ENCODE measurements at regions not wholly inside any gene's neighbourhood (a gene's known extent, or its start where the extent isn't known, plus 50 kb on each side); places are given as distances from the start of the nearest gene placed in this dataset.

DNA sequence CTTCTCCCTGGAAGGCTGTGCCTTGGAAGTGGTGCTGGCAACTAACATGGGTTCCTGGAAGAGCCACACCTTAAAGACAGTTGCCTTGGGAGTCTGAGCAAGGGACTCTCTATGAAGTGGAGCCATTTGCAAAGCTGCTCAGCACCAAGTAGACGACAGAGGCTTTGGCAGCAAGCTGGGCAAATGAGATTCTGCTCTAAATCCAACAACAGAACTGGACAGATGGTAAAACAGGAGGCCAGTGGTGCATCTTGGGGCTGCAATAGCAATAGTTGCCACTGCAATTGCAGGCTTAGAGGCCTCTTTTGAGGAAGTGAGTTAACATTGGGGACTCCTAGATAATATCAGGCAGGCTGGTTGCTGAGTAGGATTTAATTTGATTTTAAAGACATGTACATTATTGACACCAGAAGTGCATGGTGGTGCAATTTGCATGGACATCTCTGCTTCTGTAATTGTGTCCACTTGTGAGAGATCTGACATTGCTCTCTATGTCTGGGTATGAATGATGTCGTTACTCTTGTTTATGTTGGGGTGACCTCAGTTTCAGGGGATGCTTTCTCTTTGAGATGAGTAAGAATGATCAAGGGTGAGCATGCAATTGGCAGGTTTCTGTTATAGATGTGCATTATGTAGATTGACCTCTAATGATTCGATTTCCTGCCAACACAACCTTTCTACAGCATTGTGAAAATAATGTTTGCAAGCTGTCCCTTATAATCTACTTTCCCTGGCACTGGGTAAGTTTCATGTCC, 568.3 kb upstream of the MEX3C start:
- TF ChIP-seq L3MBTL2 (conservative IDR thresholded peaks at IDR 0.05) (no peak), FOXK2 (IDR thresholded peaks at IDR 0.05) (no peak), BHLHE40 (IDR thresholded peaks at IDR 0.05; ENCODE audit: borderline replicate concordance) (no peak), ARNT (IDR thresholded peaks at IDR 0.05) (no peak), FOXM1 (IDR thresholded peaks at IDR 0.05; ENCODE audit: borderline replicate concordance) (no peak), TARDBP (IDR thresholded peaks at IDR 0.05) (no peak), ZNF384 (IDR thresholded peaks at IDR 0.05) (no peak), SUZ12 (IDR thresholded peaks at IDR 0.05) (no peak), LEF1 (IDR thresholded peaks at IDR 0.05; ENCODE audit: borderline replicate concordance) (no peak), HDGF (IDR thresholded peaks at IDR 0.05; ENCODE audit: borderline replicate concordance) (no peak), CTBP1 (IDR thresholded peaks at IDR 0.05; ENCODE audit: borderline replicate concordance) (no peak), NFRKB (IDR thresholded peaks at IDR 0.05) (no peak), SP1 (IDR thresholded peaks at IDR 0.05) (no peak), FOXA1 (IDR thresholded peaks at IDR 0.05) (no peak), PKNOX1 (IDR thresholded peaks at IDR 0.05) (no peak), ELF4 (IDR thresholded peaks at IDR 0.05) (no peak)
- DNase-seq (ENCODE audit: extremely low spot score): no peak
- ChIA-PET CTCF (no interaction called here), POLR2A (no interaction called here)

GRCh38 chr18:51767293-51767692, 569.8 kb upstream of the MEX3C start:
- no peak for TF ChIP-seq CTBP1 (IDR thresholded peaks at IDR 0.05; ENCODE audit: borderline replicate concordance)
- TF ChIP-seq ARNT (IDR thresholded peaks at IDR 0.05): no peak
- no peak for TF ChIP-seq SUZ12 (IDR thresholded peaks at IDR 0.05)
- no peak for TF ChIP-seq FOXA1 (IDR thresholded peaks at IDR 0.05)
- TF ChIP-seq L3MBTL2 (conservative IDR thresholded peaks at IDR 0.05): no peak
- TF ChIP-seq LEF1 (IDR thresholded peaks at IDR 0.05; ENCODE audit: borderline replicate concordance): no peak
- ChIA-PET CTCF (no interaction called here), POLR2A (no interaction called here)
- no peak for DNase-seq (ENCODE audit: extremely low spot score)

DNA sequence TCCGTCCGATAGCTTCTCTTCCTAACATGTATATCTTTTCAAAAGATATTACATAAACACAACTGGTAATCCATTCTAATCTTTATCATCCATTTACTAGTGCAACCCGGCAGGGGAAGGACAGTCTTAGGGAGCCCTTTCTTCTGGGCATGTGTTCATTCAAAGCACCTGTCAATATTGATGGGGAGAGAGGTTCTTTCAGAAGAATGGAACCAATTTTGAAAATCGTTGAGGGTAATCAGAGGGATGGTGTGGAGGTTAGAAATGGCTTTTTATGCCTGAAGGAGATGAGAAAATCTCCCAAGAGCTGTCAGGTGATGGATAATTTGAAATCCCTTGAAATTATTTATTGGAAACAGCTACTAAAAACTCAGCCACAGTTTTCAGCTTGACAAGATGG, 561.9 kb upstream of the DCC start:
- POLR2A ChIA-PET: no interaction called here
- DNase-seq (ENCODE audit: extremely low spot score): no peak
- CTCF ChIA-PET: no interaction called here
- no peak for TF ChIP-seq PKNOX1 (IDR thresholded peaks at IDR 0.05)
- TF ChIP-seq NFRKB (IDR thresholded peaks at IDR 0.05): no peak
- no peak for TF ChIP-seq CTBP1 (IDR thresholded peaks at IDR 0.05; ENCODE audit: borderline replicate concordance)
- no peak for TF ChIP-seq FOXM1 (IDR thresholded peaks at IDR 0.05; ENCODE audit: borderline replicate concordance)
- TF ChIP-seq TARDBP (IDR thresholded peaks at IDR 0.05): no peak
- TF ChIP-seq BHLHE40 (IDR thresholded peaks at IDR 0.05; ENCODE audit: borderline replicate concordance): no peak
- no peak for TF ChIP-seq SUZ12 (IDR thresholded peaks at IDR 0.05)
- no peak for TF ChIP-seq LEF1 (IDR thresholded peaks at IDR 0.05; ENCODE audit: borderline replicate concordance)

DNA sequence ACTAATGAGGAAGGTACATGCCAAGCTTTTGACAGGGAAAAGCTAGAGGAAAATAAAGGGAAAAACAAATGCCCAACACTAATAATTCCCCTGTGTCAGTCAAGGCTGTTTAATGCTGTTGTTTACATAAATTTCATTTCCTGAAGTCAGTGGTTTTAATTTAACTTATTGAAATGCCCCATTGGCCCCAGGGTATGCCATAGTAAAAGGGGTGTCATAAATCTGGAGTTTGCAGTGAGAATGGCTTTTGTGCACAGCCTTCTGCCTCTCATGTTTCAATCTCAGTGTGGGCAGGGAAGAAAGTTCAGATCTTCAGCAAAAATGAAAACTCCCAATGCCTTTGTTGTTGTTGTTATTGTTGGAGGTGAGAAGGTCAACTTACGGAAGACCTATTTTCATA, 550.1 kb upstream of the DCC start:
- TF ChIP-seq BHLHE40 (IDR thresholded peaks at IDR 0.05; ENCODE audit: borderline replicate concordance) (no peak), LEF1 (IDR thresholded peaks at IDR 0.05; ENCODE audit: borderline replicate concordance) (no peak), SUZ12 (IDR thresholded peaks at IDR 0.05) (no peak), ELF4 (IDR thresholded peaks at IDR 0.05) (no peak), FOXA1 (IDR thresholded peaks at IDR 0.05) (no peak), L3MBTL2 (conservative IDR thresholded peaks at IDR 0.05) (no peak)
- ChIA-PET CTCF (no interaction called here), POLR2A (no interaction called here)
- DNase-seq (ENCODE audit: extremely low spot score): no peak

DNA sequence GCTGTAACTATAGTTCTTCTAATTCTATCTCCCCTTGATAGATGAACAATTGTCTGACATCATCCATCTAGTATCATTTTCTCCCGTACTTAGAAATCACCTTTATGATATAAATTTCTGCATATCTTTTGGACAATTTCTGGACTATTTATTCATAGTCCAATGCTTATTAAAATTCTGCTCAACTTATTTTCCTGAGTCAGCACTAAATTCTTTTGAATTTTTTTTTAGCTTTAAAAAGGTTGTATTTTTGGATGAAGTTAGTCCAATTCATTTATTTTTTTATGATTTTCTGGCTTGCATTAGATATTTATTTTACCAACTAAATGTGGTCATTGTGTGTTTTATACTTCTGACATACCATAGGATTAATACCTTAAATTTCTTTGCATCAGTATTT, 538.5 kb upstream of the DCC start:
- POLR2A ChIA-PET: no interaction called here
- DNase-seq (ENCODE audit: extremely low spot score): no peak
- TF ChIP-seq FOXA1 (IDR thresholded peaks at IDR 0.05) (no peak), ZNF384 (IDR thresholded peaks at IDR 0.05) (no peak), CTBP1 (IDR thresholded peaks at IDR 0.05; ENCODE audit: borderline replicate concordance) (no peak), L3MBTL2 (conservative IDR thresholded peaks at IDR 0.05) (no peak), LEF1 (IDR thresholded peaks at IDR 0.05; ENCODE audit: borderline replicate concordance) (no peak), FOXK2 (IDR thresholded peaks at IDR 0.05) (no peak)
- CTCF ChIA-PET: no interaction called here

GRCh38 chr18:51802569-51803428, 537.2 kb upstream of the DCC start:
- no peak for DNase-seq (ENCODE audit: extremely low spot score)
- POLR2A ChIA-PET: no interaction called here
- TF ChIP-seq CTBP1 (IDR thresholded peaks at IDR 0.05; ENCODE audit: borderline replicate concordance): no peak
- TF ChIP-seq FOXA1 (IDR thresholded peaks at IDR 0.05): no peak
- TF ChIP-seq BHLHE40 (IDR thresholded peaks at IDR 0.05; ENCODE audit: borderline replicate concordance): no peak
- TF ChIP-seq FOXK2 (IDR thresholded peaks at IDR 0.05): no peak
- no peak for TF ChIP-seq NFRKB (IDR thresholded peaks at IDR 0.05)
- TF ChIP-seq ELF4 (IDR thresholded peaks at IDR 0.05): no peak
- TF ChIP-seq ZNF384 (IDR thresholded peaks at IDR 0.05): no peak
- TF ChIP-seq ARNT (IDR thresholded peaks at IDR 0.05): no peak
- TF ChIP-seq TARDBP (IDR thresholded peaks at IDR 0.05): no peak
- no peak for TF ChIP-seq L3MBTL2 (conservative IDR thresholded peaks at IDR 0.05)
- no peak for TF ChIP-seq HDGF (IDR thresholded peaks at IDR 0.05; ENCODE audit: borderline replicate concordance)
- TF ChIP-seq SP1 (IDR thresholded peaks at IDR 0.05): no peak
- TF ChIP-seq FOXM1 (IDR thresholded peaks at IDR 0.05; ENCODE audit: borderline replicate concordance): no peak
- TF ChIP-seq SUZ12 (IDR thresholded peaks at IDR 0.05): no peak
- TF ChIP-seq LEF1 (IDR thresholded peaks at IDR 0.05; ENCODE audit: borderline replicate concordance): no peak
- no peak for TF ChIP-seq PKNOX1 (IDR thresholded peaks at IDR 0.05)
- CTCF ChIA-PET: no interaction called here
